ENCODE measurements at regions not wholly inside any gene's neighbourhood (a gene's known extent, or its start where the extent isn't known, plus 50 kb on each side); places are given as distances from the start of the nearest gene placed in this dataset.

- CTCF ChIA-PET, result no interaction called here
These were observed 113.8 kb upstream of the ARMC2 start for GRCh38 chr6:108734271-108734922.

GRCh38 chr6:108735310-108736001 lies 112.8 kb upstream of the ARMC2 start:
- Mint-ChIP-seq H3K36me3 (no peaks in the 10 kb centered on the region), H3K27ac (no peak overlapping the region), H3K4me3 (no peak overlapping the region), H3K4me1 (peaks cover 4% of the 10 kb centered on the region), H3K27me3 (peaks cover 5% of the 10 kb centered on the region), H3K9me3 (ENCODE audit: low read depth) (no peaks in the 10 kb centered on the region)
- ATAC-seq, result no peak
- CTCF ChIA-PET, result no interaction called here
- no peak for DNase-seq

More at GRCh38 chr6:108734271-108734922, 113.8 kb upstream of the ARMC2 start:
- Mint-ChIP-seq H3K4me3 (no peak overlapping the region), H3K27me3 (no peaks in the 10 kb centered on the region), H3K36me3 (no peaks in the 10 kb centered on the region), H3K4me1 (peaks cover 4% of the 10 kb centered on the region), H3K27ac (no peak overlapping the region), H3K9me3 (ENCODE audit: low read depth) (no peaks in the 10 kb centered on the region)
- ATAC-seq (no peak), DNase-seq (no peak)

- H3K4me3 Mint-ChIP-seq, result no peak overlapping the region
- peaks cover 5% of the 10 kb centered on the region for H3K27me3 Mint-ChIP-seq
- no peak overlapping the region for H3K27ac Mint-ChIP-seq
- no peak for DNase-seq
- no peaks in the 10 kb centered on the region for H3K36me3 Mint-ChIP-seq
- H3K9me3 Mint-ChIP-seq (ENCODE audit: low read depth), result no peaks in the 10 kb centered on the region
- peaks cover 4% of the 10 kb centered on the region for H3K4me1 Mint-ChIP-seq
- CTCF ChIA-PET, result no interaction called here
- no peak for ATAC-seq
These were observed 112.2 kb upstream of the ARMC2 start for GRCh38 chr6:108736002-108736361.

GRCh38 chr6:108736832-108737231 lies 111.4 kb upstream of the ARMC2 start:
- DNase-seq, result no peak
- no peak for ATAC-seq
- Mint-ChIP-seq H3K36me3 (no peaks in the 10 kb centered on the region), H3K27me3 (peaks cover 11% of the 10 kb centered on the region), H3K9me3 (ENCODE audit: low read depth) (no peaks in the 10 kb centered on the region), H3K4me1 (peaks cover 4% of the 10 kb centered on the region), H3K4me3 (no peak overlapping the region), H3K27ac (no peak overlapping the region)
- CTCF ChIA-PET, result no interaction called here

- Mint-ChIP-seq H3K27ac (no peak overlapping the region), H3K4me1 (peaks cover 4% of the 10 kb centered on the region), H3K9me3 (ENCODE audit: low read depth) (no peaks in the 10 kb centered on the region), H3K4me3 (no peak overlapping the region), H3K36me3 (no peaks in the 10 kb centered on the region), H3K27me3 (peaks cover 15% of the 10 kb centered on the region)
- ATAC-seq (peak; percentile 36), DNase-seq (no peak)
- CTCF ChIA-PET, result no interaction called here
These were observed 110.4 kb upstream of the ARMC2 start for GRCh38 chr6:108737594-108738546.

GRCh38 chr6:108738684-108739416 lies 109.4 kb upstream of the ARMC2 start:
- Mint-ChIP-seq H3K4me3 (no peak overlapping the region), H3K27me3 (peaks cover 22% of the 10 kb centered on the region), H3K36me3 (no peaks in the 10 kb centered on the region), H3K4me1 (peaks cover 4% of the 10 kb centered on the region), H3K9me3 (ENCODE audit: low read depth) (no peaks in the 10 kb centered on the region), H3K27ac (no peak overlapping the region)
- DNase-seq (no peak), ATAC-seq (no peak)
- CTCF ChIA-PET, result no interaction called here

- Mint-ChIP-seq H3K27ac (no peak overlapping the region), H3K4me3 (no peak overlapping the region), H3K27me3 (peaks cover 31% of the 10 kb centered on the region), H3K4me1 (peaks cover 4% of the 10 kb centered on the region), H3K36me3 (no peaks in the 10 kb centered on the region), H3K9me3 (ENCODE audit: low read depth) (no peaks in the 10 kb centered on the region)
- no peak for DNase-seq
- no peak for ATAC-seq
- CTCF ChIA-PET, result no interaction called here
These were observed 108.5 kb upstream of the ARMC2 start for GRCh38 chr6:108739496-108740330.

- Mint-ChIP-seq H3K36me3 (no peaks in the 10 kb centered on the region), H3K27me3 (peaks cover 38% of the 10 kb centered on the region), H3K9me3 (ENCODE audit: low read depth) (no peaks in the 10 kb centered on the region), H3K27ac (no peak overlapping the region), H3K4me1 (peaks cover 4% of the 10 kb centered on the region), H3K4me3 (no peak overlapping the region)
- CTCF ChIA-PET, result no interaction called here
- ATAC-seq (no peak), DNase-seq (no peak)
These were observed 106.8 kb upstream of the ARMC2 start for GRCh38 chr6:108741331-108741989.

GRCh38 chr6:108742041-108742440 lies 106.2 kb upstream of the ARMC2 start:
- Mint-ChIP-seq H3K9me3 (ENCODE audit: low read depth) (no peaks in the 10 kb centered on the region), H3K4me1 (peaks cover 4% of the 10 kb centered on the region), H3K36me3 (no peaks in the 10 kb centered on the region), H3K27me3 (peaks cover 41% of the 10 kb centered on the region), H3K4me3 (no peak overlapping the region), H3K27ac (no peak overlapping the region)
- DNase-seq, result no peak
- no peak for ATAC-seq
- CTCF ChIA-PET, result no interaction called here

GRCh38 chr6:108744244-108744972 lies 103.8 kb upstream of the ARMC2 start:
- H3K4me1 Mint-ChIP-seq, result peaks cover 3% of the 10 kb centered on the region
- no peaks in the 10 kb centered on the region for H3K36me3 Mint-ChIP-seq
- H3K27ac Mint-ChIP-seq, result no peak overlapping the region
- ATAC-seq (no peak), DNase-seq (no peak)
- no peak overlapping the region for H3K4me3 Mint-ChIP-seq
- peaks cover 53% of the 10 kb centered on the region for H3K27me3 Mint-ChIP-seq
- CTCF ChIA-PET, result interaction anchor here (0.8 kb wide), 1 partner anchor 30 kb away, joined by 3 read pairs; no protein-coding TSS in a partner anchor
- no peaks in the 10 kb centered on the region for H3K9me3 Mint-ChIP-seq (ENCODE audit: low read depth)

- no peak for DNase-seq
- CTCF ChIA-PET, result interaction anchor here (0.8 kb wide), 1 partner anchor 30 kb away, joined by 3 read pairs; no protein-coding TSS in a partner anchor
- Mint-ChIP-seq H3K9me3 (ENCODE audit: low read depth) (no peaks in the 10 kb centered on the region), H3K4me3 (no peak overlapping the region), H3K36me3 (no peaks in the 10 kb centered on the region), H3K27ac (no peak overlapping the region), H3K4me1 (peaks cover 3% of the 10 kb centered on the region), H3K27me3 (peaks cover 51% of the 10 kb centered on the region)
- no peak for ATAC-seq
These were observed 103.2 kb upstream of the ARMC2 start for GRCh38 chr6:108744996-108745395.
